Fibroblast of lung (primary cell): ENCODE measurements at regions not wholly inside any gene's neighbourhood (a gene's known extent, or its start where the extent isn't known, plus 50 kb on each side); places are given as distances from the start of the nearest gene placed in this dataset.

ENCODE experiments used
- CTCF ChIP-seq, 2 donors: IDR thresholded peaks in 1 of 2; conservative IDR thresholded peaks in 1 of 2; 1 replicate in 1 of 2; 2 replicates in 1 of 2; pipeline ENCODE4 v1.5.1; 2011 to 2012; ENCODE audit warnings: low read length in 2 of 2, control low read depth in 1 of 2, inconsistent platforms in 1 of 2, low read depth in 1 of 2, mild to moderate bottlenecking in 1 of 2
- EZH2 ChIP-seq: IDR thresholded peaks from 2 replicates; pipeline ENCODE4 v1.5.1; 2012; ENCODE audit warnings: low read length, control low read depth, mild to moderate bottlenecking; ENCODE audit errors: missing control alignments

- TF ChIP-seq CTCF (conservative IDR thresholded peaks at IDR 0.05 in 1 of 2, IDR thresholded peaks at IDR 0.05 in 1 of 2; ENCODE audit: low read depth in 1 of 2, low read length in 2 of 2) (peak; percentile 44 to 47), EZH2 (no peak)
Observed at GRCh38 chr4:85127653-85128052, 161.2 kb upstream of the WDFY3 start.
